GM12891 (cell line): ENCODE measurements at regions not wholly inside any gene's neighbourhood (a gene's known extent, or its start where the extent isn't known, plus 50 kb on each side); places are given as distances from the start of the nearest gene placed in this dataset.

ENCODE experiments used
- POLR2AphosphoS5 ChIP-seq: IDR thresholded peaks from 2 replicates; pipeline ENCODE4 v1.6.1; 2011; ENCODE audit warnings: low read depth, low read length, control low read depth
- TAF1 ChIP-seq: IDR thresholded peaks from 2 replicates; pipeline ENCODE4 v1.6.1; 2011; ENCODE audit warnings: low read depth, low read length, control low read depth

DNA sequence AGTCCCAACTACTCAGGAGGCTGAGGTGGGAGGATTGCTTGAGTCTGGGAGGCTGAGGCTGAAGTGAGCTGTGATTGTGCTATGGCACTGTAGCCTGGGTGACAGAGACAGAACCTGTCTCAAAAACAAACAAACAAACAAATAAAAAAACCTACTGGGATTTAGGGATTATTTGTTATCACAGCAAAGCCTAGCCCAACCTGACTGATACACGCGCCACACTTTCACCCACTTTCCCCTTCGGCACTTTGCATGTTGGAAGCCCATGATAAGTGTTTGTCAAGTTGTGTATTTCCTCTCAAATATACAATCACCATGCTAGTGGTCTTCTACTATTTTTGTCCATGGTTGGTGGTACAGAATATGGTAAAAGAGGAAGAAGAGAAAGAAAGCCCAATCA, 50.5 kb upstream of the STC2 start:
- TF ChIP-seq TAF1 (no peak), POLR2AphosphoS5 (no peak)
